GM19468 (cell line): ENCODE measurements at regions not wholly inside any gene's neighbourhood (a gene's known extent, or its start where the extent isn't known, plus 50 kb on each side); places are given as distances from the start of the nearest gene placed in this dataset.

ENCODE experiments used
- ATAC-seq: cut with Tn5 transposase; IDR thresholded peaks from one replicate; pipeline ENCODE4 v1.9.1; 2021; ENCODE audit warnings: mild to moderate bottlenecking, moderate library complexity, moderate number of reproducible peaks; ENCODE audit not compliant: unreplicated experiment; ENCODE audit errors: extremely low read depth

DNA sequence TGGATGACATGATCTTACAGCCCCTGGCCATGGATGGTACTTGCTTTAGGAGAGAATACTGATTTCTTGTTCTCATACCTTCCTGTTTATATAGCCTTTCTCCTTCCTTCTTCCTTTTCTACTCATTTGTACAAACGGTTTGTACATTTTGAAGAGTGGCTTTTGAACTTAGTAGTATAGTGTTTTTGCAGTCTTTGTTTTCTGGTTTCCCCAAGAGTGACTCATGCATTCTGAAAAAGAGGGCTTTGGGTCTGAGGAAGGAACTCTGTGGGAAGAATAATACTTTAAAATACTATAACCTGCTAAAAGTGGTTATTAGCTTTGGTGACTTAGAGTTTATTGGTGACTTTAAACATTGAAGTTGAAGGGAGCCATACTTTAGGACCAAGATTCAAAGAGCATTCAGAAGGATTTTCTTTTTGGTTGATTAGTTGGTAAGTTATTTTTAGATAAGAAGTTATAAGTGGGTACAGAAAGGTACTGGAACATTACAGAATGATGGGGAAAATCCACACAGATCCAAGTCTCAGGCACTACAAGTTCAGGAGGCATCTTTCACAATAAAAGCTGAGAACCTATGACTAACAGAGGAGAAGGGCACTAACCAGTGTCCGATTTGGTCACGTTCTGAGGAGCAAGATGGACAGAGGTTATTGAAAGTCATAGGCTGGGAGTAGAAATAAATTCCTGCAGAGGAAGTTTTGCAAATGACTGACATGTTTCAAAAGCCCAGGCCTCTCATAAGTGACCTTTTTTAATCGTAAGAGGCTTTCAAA lies 369.6 kb upstream of the AZI2 start:
- no peak for ATAC-seq

DNA sequence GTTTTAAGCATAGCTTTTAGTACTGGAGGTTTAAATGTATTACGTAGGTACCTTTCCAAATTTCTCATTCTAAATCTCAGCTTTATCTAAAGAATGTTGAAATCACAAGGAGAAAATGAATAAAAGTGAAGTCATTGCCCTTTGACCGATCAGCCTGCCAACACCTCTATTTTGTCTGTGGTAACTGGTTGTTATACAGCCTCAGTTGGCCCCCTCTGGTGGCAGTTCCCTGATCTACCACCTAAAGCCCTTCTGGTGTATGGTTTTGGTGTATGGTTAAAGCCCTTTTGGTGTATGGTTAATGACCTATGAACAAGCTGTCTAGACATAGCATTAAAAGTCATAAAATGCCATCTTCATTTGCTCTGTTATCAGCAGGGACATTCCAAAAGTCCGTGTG lies 378.2 kb upstream of the AZI2 start:
- ATAC-seq, result no peak

DNA sequence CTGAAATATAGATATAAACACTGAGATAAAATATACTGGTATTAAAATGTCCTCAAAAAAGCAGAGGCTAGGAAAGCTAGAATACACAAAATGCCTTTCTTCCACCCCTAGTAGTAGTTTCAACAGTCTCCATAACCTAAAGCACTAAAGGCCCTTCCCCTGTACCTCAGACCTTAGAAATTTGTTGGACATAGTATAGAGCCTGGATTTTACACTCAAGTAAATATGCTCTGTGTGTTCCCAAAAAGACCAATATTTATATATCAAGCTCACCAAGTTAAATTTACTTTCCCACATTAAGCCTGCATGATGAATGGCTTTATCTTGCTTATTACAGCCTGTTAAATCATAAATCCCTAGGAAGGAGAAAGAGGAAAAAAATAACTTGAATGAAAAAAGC lies 378.7 kb upstream of the AZI2 start:
- no peak for ATAC-seq

DNA sequence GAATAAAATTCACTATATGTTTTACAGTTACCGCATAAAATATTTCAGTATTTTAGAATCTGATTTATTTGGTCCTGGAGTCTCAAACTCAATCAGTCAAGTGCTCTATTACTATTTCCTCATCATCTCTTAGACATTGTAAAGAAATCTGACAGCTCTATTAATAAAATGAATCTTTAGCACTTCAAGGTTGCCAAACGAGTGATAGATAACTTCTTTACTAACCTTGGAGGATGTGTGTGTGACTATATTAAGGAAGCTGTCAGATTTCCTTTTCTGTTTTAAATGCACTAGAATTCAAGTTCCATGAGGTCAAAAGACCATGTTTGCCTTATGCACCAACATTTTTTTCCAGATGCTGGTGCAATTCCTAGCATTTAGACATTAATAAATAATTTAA lies 389.8 kb upstream of the AZI2 start:
- ATAC-seq, result no peak

DNA sequence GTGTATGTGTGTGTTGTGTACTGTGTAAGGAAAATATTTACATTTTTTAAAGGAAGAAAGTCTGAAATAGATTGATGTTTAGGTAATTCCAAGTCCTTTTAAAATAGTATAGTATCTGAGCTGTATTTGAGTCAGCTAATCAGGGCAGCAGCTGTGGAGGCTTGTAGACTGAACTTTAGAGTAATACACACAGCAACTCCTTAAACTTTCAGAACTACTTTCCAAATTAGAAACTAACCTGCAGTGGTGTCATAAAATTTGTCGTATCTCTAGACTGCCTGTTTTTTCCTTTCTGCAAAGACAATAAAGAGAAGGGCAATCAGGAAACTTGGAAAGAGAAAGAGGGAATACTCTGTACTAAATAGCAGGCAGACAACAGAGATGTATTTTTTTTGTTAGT lies 391.0 kb upstream of the AZI2 start:
- ATAC-seq, result no peak

DNA sequence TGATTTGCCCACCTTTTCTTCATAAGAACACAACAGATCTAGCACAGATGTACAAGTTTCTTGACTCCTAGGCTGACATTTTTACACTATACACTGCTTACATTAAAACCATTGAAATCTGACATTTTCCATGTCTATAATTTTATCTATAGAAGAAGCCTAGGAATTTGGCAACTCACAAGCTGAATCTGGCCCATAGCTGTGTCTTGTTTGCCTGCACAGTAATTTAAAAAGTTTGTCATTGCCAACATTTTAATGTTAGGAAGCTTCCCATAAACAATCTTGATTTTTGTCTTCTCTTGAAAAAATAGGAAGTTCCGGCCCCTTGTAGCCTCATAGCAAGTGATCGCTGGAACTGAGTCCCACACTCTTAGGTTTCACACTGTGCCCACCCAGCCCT lies 394.6 kb upstream of the AZI2 start:
- no peak for ATAC-seq

DNA sequence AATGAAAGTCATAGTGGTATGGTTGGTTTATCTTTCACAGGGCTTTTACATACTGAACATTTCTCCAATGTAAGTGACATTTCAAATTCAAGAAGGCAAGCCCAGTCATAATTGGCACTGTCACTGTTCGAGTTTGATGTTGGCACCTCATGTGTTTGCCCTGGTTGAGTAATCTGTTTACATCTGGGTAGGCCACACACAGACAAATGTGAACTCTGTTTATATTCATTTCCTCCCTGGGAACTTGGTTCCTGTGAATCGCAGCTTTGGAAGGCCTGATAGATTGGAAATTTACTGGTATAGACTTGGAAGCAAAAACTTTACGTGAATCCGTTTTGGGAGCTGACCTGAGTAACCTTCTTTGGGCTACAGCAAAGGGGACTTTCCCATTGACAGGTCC lies 395.2 kb upstream of the AZI2 start:
- ATAC-seq, result no peak

DNA sequence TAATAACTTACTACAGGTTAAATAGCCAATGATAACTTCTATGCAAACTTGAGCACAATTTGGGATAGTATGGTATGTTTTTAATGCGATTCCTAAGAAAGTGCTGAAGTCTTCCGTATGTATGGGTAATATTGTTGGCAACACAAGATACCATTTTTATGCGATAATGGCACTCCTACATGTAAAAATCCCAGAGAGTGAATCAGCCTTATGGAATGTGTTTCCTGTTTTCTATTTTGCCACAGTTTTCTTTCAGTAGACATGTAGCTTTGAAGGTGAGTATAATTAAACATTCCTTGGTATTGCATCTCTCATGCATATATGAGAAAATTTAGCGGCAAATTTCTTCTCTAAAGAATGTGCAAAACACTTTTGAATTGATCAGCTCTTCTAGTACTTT lies 396.8 kb upstream of the AZI2 start:
- no peak for ATAC-seq

DNA sequence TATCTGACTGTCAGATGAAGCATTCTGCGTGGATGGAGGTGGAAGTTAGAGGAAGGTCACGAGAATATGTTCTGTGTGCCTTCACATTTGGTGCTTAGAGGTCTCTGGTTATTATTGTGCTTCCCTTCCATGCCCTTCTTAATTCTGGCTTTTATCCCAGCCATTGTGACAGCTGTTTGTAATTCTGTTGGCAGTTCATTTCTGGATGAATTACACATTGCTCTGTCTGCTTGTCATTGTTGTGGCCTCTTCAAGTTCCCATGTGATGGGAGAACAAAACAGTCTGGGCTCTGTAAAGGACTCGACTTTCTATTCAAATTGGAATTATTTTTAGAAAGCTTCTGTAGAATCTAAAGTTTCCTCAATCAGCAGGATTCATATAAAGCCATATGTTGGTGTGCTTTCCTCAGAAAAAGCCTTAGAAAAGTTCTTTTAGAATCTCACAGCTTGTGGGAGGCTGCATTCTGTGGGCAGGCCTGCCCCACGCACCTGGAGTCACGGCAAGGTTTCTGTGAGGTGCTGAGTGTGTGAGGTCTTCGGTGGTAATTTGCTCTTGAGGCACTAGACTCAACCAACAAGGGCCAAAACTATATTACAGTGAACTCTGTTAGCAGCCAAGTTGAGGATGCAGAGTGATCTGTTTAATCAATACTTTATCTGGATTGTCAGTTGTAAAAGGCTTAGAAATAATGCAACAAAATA lies 397.4 kb upstream of the AZI2 start:
- no peak for ATAC-seq

DNA sequence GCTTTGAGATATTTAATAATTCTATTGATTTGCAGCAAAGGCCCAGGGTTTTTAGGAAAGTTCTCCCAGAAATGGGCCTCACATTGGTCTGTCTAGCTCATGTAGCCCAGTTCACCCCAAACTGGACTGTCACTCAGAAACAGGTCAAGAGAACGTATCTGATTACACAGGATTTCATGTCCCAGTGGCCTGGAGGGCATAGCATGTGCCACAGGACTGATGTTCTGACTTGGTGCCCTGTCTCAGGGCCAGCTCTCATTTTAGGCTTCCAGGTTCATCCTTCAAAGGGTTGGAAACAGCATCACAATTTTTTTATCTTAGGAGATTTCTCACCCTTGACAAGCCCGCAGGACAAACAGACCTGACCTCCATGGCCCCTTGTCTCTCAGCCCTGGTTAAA lies 398.4 kb upstream of the AZI2 start:
- no peak for ATAC-seq

DNA sequence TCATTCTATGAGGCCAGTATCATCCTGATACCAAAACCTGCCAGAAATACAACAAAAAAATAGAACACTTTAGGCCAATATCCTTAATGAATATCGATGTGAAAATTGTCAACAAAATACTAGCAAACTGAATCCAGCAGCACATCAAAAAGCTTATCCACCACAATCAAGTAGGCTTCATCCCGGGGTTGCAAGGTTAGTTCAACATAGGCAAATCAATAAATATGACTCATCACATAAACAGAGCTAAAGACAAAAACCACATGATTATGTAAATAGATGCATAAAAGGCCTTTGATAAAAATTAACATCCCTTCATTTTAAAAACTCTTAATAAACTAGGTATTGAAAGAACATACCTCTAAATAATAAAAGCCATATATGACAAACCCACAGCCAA lies 403.2 kb upstream of the AZI2 start:
- no peak for ATAC-seq

DNA sequence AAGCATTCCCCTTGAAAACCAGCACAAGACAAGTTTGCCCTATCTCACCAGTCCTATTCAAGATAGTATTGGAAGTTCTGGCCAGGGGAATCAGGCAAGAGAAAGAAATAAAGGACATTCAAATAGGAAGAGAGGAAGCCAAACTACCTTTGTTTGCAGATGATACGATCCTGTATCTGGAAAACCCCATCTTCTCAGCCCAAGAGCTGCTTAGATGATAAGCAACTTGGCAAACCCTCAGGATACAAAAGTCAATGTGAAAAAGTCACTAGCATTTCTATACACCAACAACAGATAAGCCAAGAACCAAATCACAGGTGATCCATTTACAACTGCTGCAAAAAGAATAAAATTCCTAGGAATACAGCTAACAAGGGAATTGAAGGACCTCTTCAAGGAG lies 403.7 kb upstream of the AZI2 start:
- no peak for ATAC-seq

DNA sequence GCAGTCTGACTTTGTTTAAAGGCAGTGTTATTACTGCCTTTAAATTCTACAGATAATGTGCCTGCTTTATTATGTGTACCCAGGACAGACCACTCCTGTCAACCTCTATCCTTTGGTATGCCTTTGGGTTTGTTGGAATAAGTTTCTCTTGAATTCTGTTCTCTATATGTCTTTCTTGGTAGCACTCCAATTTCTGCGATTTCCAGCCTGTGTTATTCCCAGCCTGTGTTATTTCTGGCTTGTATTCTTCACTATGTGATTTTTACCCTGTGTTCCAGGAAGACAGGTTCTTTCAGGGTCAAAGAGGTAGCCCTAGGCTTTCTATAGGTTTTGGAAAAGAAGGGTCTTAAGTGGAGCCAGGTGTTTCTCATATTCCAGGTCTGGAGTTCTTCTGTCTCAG lies 407.4 kb upstream of the AZI2 start:
- ATAC-seq, result no peak

DNA sequence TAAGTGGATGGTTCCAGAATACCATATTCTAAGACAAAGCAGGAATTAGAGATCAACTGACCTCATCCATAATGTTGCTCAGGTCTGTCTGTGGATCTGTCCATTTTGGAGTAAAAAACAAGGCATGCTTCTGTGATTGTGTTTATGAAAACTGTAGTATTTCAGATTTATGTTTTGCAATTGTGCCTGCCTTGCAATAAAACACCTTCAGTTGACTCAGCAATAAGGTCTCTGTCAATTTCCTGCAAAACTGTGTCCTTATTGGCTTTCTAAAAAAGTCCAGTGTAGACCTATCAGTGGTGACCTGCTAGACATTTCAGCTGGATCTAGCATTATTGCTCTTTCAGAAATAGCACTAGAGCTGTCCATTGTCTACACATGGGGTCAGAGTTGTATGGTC lies 409.5 kb upstream of the AZI2 start:
- no peak for ATAC-seq

DNA sequence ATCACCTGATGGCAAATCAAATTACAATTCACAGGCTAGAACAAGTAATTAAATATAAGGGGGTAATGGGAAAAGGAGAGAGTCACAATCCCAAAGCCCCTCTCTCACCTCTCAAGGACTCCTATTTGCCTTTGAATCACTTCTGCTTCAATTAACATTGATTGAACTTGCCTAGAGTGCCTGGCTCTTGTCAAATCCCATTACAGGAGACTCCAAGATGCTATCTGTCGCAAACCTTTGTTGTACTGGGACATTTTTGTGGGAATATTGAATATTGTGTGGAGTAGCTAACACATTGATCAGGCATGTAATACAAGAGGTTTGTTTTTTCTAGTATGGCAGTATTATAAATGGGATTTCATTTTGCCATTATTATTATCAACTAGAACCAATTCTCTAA lies 412.8 kb upstream of the AZI2 start:
- no peak for ATAC-seq

DNA sequence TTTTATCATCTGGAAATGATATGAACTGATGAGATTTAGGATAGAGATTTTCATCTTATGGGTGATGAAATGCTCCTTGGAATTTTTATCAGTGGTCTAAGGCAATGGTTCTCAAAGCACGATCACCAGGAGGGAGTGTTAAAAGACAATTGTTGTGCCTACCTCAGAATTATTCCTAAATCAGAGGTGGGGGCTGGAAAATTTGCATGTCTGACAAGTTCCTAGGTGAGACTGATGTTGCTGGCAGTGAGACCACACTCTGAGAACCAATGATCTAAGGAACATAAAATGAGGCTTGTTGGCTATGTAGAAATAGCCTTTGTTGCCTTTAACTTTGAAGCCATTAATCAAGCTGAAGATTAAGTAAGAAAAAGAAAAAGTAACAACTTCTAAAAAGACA lies 416.6 kb upstream of the AZI2 start:
- no peak for ATAC-seq

DNA sequence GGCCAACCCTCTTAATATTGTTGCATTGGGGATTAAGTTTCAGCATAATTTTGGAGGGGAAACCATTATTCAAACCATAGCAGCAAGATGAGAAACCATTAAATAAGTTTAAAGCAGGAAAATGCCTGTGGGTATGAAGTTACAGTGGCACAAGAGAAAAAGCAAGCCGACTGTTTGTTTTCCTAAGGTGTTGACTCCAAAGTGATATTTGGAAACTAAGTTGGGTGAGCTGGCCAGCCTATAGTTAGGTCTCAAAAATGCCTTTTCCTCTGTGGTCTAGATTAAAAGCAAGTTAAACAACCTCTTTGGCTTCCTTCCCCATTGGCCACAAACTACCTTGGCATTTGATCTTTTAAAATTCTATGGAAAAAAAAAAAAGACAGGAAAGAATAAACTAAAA lies 419.8 kb upstream of the AZI2 start:
- no peak for ATAC-seq

DNA sequence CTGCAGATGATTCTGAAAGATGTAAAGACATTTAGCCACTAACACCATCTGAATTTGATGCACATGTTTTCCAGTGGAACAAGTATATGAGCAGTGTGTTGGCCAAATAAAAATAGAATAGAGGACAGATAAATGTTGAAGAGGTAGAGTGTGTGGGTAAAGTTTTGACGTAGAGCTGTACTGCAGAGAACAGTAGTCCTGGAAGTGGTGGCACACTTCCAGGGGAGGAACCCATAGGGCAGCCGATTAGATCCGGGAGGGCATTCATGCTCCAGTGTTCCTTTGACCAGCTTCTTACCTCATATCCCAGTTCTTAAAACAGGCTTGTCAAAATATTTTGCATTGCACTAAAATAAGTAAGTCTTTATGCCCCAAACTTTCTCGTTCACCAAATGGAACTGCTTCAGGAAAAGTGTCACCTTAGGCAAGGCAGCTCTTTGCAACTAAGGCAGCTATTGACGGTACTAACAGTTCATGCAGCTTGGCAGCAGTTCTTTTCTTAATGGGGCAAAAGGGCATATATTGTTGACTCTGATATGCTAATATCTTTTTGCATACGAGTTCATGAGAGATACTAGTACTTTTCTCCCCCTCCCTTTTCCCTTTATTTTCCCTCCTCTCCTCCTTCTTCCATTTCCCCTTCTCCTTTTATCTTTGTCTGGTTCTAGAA lies 429.3 kb upstream of the AZI2 start:
- no peak for ATAC-seq

DNA sequence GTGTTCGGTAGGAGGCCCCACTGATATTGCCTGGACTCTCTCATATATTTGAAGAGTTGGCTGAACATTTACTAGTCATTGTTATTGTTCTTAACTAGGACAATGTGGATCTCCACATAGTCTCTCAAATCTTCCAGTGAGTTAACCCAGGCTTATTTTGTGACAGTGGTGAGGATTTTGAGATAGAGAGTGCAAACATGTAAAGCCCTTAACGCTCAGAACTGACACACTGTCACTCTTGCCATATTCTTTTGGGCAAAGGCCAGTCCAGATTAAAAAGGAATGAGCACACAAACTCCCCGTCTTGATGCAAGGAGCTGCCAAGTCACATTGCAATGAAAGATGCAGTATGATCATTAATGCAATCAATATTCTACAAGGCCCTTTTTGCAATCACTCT lies 431.9 kb upstream of the AZI2 start:
- no peak for ATAC-seq

DNA sequence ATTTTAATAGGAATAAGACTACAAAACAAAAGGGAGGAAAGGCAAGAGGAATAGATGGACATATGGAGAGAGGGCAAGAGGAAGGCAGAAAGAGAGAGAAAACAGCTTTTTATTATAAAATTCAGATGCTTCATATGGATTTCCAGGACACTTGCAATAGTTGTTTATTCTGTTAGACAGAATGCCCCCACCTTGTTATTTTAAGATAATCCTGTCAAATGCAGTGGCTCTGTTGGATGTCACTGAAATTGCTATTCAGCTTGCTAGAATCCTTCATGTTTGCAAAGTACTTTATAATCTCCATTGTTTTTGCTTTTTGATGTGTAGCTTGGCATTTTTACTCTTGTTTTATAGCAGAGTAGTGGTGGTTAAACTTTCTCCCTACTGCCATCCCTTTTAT lies 432.4 kb upstream of the AZI2 start:
- no peak for ATAC-seq

DNA sequence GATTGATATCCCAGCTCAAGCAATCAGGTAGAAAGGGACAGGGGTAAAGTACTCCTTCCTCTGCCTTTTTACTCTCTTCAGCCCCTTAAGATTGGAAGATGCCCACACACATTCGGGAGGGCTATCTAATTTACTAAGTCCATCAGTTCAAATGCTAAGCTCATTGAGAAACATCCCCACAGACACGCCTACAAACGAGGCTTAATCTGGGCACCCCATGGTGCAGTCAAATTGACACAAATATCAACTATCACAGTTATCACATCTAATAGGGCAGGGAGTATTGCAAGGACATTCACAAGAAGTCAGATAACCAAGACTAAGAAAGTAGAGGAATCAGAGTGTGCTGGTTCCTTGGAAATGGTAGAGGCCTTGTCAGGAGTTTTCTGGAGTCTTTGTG lies 437.8 kb upstream of the AZI2 start:
- ATAC-seq, result no peak

DNA sequence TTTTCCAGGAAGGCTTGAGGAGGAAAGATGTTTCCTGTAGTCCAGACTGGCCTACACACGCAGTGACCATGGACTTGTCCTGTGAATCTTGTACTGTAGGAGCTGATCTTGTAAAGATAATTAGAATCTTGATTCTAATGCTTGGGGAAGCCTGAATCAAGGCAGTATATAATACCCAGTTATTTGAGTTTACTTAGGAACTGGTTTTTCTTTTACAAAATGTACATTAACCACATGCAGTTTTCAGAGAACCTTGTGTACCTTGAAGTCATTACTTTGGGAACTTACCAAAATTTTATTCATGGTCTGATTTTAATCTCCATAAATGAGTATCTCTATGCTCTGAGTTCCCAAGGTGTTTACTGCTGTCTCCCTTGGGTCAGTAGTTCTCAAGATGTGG lies 439.9 kb upstream of the AZI2 start:
- no peak for ATAC-seq
